ENCODE measurements at regions not wholly inside any gene's neighbourhood (a gene's known extent, or its start where the extent isn't known, plus 50 kb on each side); places are given as distances from the start of the nearest gene placed in this dataset.
A peak's percentile ranks its signal among the peaks of the same experiment; 100 is the strongest.
"Not testable (repeated sequence)": the region's sequence is repeated elsewhere in the genome, so short reads cannot be mapped to it uniquely, and the experiment has no call there.

- ATAC-seq, result no peak
- no peak for TF ChIP-seq POU6F1 (CRISPR knock-in tag; IDR thresholded peaks at IDR 0.05; ENCODE audit: borderline replicate concordance, low read depth)
- TF ChIP-seq CSDC2 (CRISPR knock-in tag; IDR thresholded peaks at IDR 0.05), result no peak
- no peak for TF ChIP-seq BACH2 (CRISPR knock-in tag; IDR thresholded peaks at IDR 0.05; ENCODE audit: borderline replicate concordance)
Measured at GRCh38 chr5:174560861-174561260, 163.5 kb upstream of the MSX2 start.

GRCh38 chr5:174563040-174563439 lies 161.3 kb upstream of the MSX2 start:
- not testable (repeated sequence) for ATAC-seq

GRCh38 chr5:174563899-174564298 lies 160.5 kb upstream of the MSX2 start:
- peak; percentile 95 for ATAC-seq
- no peak for TF ChIP-seq CREB5 (CRISPR knock-in tag; IDR thresholded peaks at IDR 0.05; ENCODE audit: low read depth)
- TF ChIP-seq TSHZ2 (CRISPR knock-in tag; IDR thresholded peaks at IDR 0.05), result 0 out of 2 replicates have a peak, but pooled peaks have one; percentile 18
- TF ChIP-seq ZC3H10 (CRISPR knock-in tag; IDR thresholded peaks at IDR 0.05), result no peak
- no peak for TF ChIP-seq BACH2 (CRISPR knock-in tag; IDR thresholded peaks at IDR 0.05; ENCODE audit: borderline replicate concordance)
- TF ChIP-seq TCF4 (CRISPR knock-in tag; IDR thresholded peaks at IDR 0.05; ENCODE audit: borderline replicate concordance), result peak; percentile 56; the same call in 1 of the 2 replicates
- no peak for TF ChIP-seq ZFP30 (CRISPR knock-in tag; IDR thresholded peaks at IDR 0.05)
- no peak for TF ChIP-seq POU6F1 (CRISPR knock-in tag; IDR thresholded peaks at IDR 0.05; ENCODE audit: borderline replicate concordance, low read depth)
- no peak for TF ChIP-seq PPARA (CRISPR knock-in tag; IDR thresholded peaks at IDR 0.05; ENCODE audit: borderline replicate concordance)
- no peak for TF ChIP-seq CSDC2 (CRISPR knock-in tag; IDR thresholded peaks at IDR 0.05)
- no peak for TF ChIP-seq ESRRG (CRISPR knock-in tag; IDR thresholded peaks at IDR 0.05)
- no peak for TF ChIP-seq PATZ1 (CRISPR knock-in tag; IDR thresholded peaks at IDR 0.05; ENCODE audit: borderline replicate concordance)
- no peak for TF ChIP-seq OSR1 (CRISPR knock-in tag; IDR thresholded peaks at IDR 0.05)
- TF ChIP-seq ISL1 (CRISPR knock-in tag; IDR thresholded peaks at IDR 0.05), result 0 out of 2 replicates have a peak, but pooled peaks have one; percentile 21
- peak; percentile 99 for TF ChIP-seq ZNF70 (CRISPR knock-in tag; IDR thresholded peaks at IDR 0.05)
- TF ChIP-seq TOX (CRISPR knock-in tag; IDR thresholded peaks at IDR 0.05; ENCODE audit: borderline replicate concordance), result no peak

- no peak for ATAC-seq
- no peak for TF ChIP-seq GLIS3 (CRISPR knock-in tag; IDR thresholded peaks at IDR 0.05)
Measured at GRCh38 chr5:174567506-174568141, 156.8 kb upstream of the MSX2 start.

GRCh38 chr5:174570662-174571061 lies 153.7 kb upstream of the MSX2 start:
- ATAC-seq, result no peak
- TF ChIP-seq ZFP30 (CRISPR knock-in tag; IDR thresholded peaks at IDR 0.05) (no peak), ARNTL (CRISPR knock-in tag; IDR thresholded peaks at IDR 0.05; ENCODE audit: borderline replicate concordance, low read depth) (no peak), ZNF8 (CRISPR knock-in tag; IDR thresholded peaks at IDR 0.05) (no peak), ISL1 (CRISPR knock-in tag; IDR thresholded peaks at IDR 0.05) (no peak), TSHZ2 (CRISPR knock-in tag; IDR thresholded peaks at IDR 0.05) (no peak), CSRNP3 (CRISPR knock-in tag; IDR thresholded peaks at IDR 0.05) (no peak), RARB (CRISPR knock-in tag; IDR thresholded peaks at IDR 0.05) (no peak), ZFP3 (CRISPR knock-in tag; IDR thresholded peaks at IDR 0.05) (no peak), CSDC2 (CRISPR knock-in tag; IDR thresholded peaks at IDR 0.05) (no peak)

All from SK-N-SH treated with all-trans-retinoic acid at 6 μM for 48 hours (cell line).